ENCODE measurements at regions not wholly inside any gene's neighbourhood (a gene's known extent, or its start where the extent isn't known, plus 50 kb on each side); places are given as distances from the start of the nearest gene placed in this dataset.

- H3K27me3 ChIP-seq: no peaks in the 10 kb centered on the region
- H3K27ac ChIP-seq: peak overlapping the region in 4 of 12 donors; percentile 15 to 72 (median 36)
- no peak for TF ChIP-seq POLR2A (IDR thresholded peaks at IDR 0.05)
- no peak for TF ChIP-seq CTCF (IDR thresholded peaks at IDR 0.05)
- H3K36me3 ChIP-seq: no peaks in the 10 kb centered on the region
- peaks cover 8 to 81% (median 37%) of the 10 kb centered on the region in 12 donors for H3K4me1 ChIP-seq
- 63 to 81% (median 77%) methylated on average over 7 of the region's 7 CpGs for WGBS, 4 donors
- ATAC-seq (no peak), DNase-seq (no peak)
- no peaks in the 10 kb centered on the region for H3K9me3 ChIP-seq
- intact Hi-C loops (cut with DNase I): loop anchor here in 5 of 10 donors (5.0 to 10.0 kb wide), 3 partner anchors 62 to 304 kb away; partner anchors contain the start of gene SNX9 (in 5 of the 5)
- H3K4me3 ChIP-seq: no peak overlapping the region
Observed at GRCh38 chr6:157760589-157761330, 62.3 kb upstream of the SNX9 start.

GRCh38 chr6:157761331-157761921, 61.6 kb upstream of the SNX9 start:
- H3K27ac ChIP-seq: peak overlapping the region in 2 of 12 donors; percentile 34 to 72
- intact Hi-C loops (cut with DNase I): loop anchor here in 5 of 10 donors (5.0 to 10.0 kb wide), 3 partner anchors 61 to 303 kb away; partner anchors contain the start of gene SNX9 (in 5 of the 5)
- DNase-seq (no peak), ATAC-seq (no peak)
- no peaks in the 10 kb centered on the region for H3K9me3 ChIP-seq
- TF ChIP-seq CTCF (IDR thresholded peaks at IDR 0.05) (no peak), POLR2A (IDR thresholded peaks at IDR 0.05) (no peak)
- no peaks in the 10 kb centered on the region for H3K27me3 ChIP-seq
- H3K36me3 ChIP-seq: no peaks in the 10 kb centered on the region
- H3K4me1 ChIP-seq: peaks cover 8 to 85% (median 36%) of the 10 kb centered on the region in 12 donors
- no peak overlapping the region for H3K4me3 ChIP-seq
- WGBS, 4 donors: 82 to 93% (median 87%) methylated on average over 12 of the region's 12 CpGs

GRCh38 chr6:157761926-157762325, 61.1 kb upstream of the SNX9 start:
- peak overlapping the region in 2 of 12 donors; percentile 5 to 72 for H3K27ac ChIP-seq
- no peak for DNase-seq
- H3K4me1 ChIP-seq: peaks cover 8 to 85% (median 32%) of the 10 kb centered on the region in 12 donors

More at GRCh38 chr6:157761926-157762325, 61.1 kb upstream of the SNX9 start:
- Histone ChIP-seq H3K27me3 (no peaks in the 10 kb centered on the region), H3K36me3 (no peaks in the 10 kb centered on the region), H3K9me3 (no peaks in the 10 kb centered on the region), H3K4me3 (no peak overlapping the region)
- intact Hi-C loops (cut with DNase I): loop anchor here in 5 of 10 donors (5.0 to 10.0 kb wide), 3 partner anchors 60 to 303 kb away; partner anchors contain the start of gene SNX9 (in 5 of the 5)
- ATAC-seq: no peak
- WGBS, 4 donors: 75 to 88% (median 84%) methylated on average over 12 to 13 of the region's 13 CpGs
- no peak for TF ChIP-seq CTCF (IDR thresholded peaks at IDR 0.05)
- no peak for TF ChIP-seq POLR2A (IDR thresholded peaks at IDR 0.05)
